ENCODE measurements at regions not wholly inside any gene's neighbourhood (a gene's known extent, or its start where the extent isn't known, plus 50 kb on each side); places are given as distances from the start of the nearest gene placed in this dataset.
A peak's percentile ranks its signal among the peaks of the same experiment; 100 is the strongest.

GRCh38 chr6:112780498-112781096, 433.5 kb downstream of the RFPL4B start:
- no peak overlapping the region for H4K8ac ChIP-seq (ENCODE audit: low read length)
- no peak overlapping the region for H2BK12ac ChIP-seq (ENCODE audit: low read length in 2 of 2)
- no peak overlapping the region for H3K23ac ChIP-seq (ENCODE audit: low read length in 2 of 2)
- H2BK15ac ChIP-seq (ENCODE audit: low read depth, poor library complexity, severe bottlenecking): no peak overlapping the region
- H3K27ac ChIP-seq (ENCODE audit: low read length, poor library complexity, severe bottlenecking): no peak overlapping the region
- no peak overlapping the region for H4K91ac ChIP-seq (ENCODE audit: low read length)
- no peak overlapping the region for H2BK120ac ChIP-seq (ENCODE audit: low read depth, low read length)
- H2AFZ ChIP-seq (ENCODE audit: low read depth, low read length): no peak overlapping the region
- H3K9ac ChIP-seq (ENCODE audit: low read length): peak overlapping the region; percentile 34
- H2BK5ac ChIP-seq (ENCODE audit: low read depth, low read length, poor library complexity, severe bottlenecking): no peak overlapping the region
- no peaks in the 10 kb centered on the region for H3K9me3 ChIP-seq (ENCODE audit: control insufficient read depth, low read length)
- no peaks in the 10 kb centered on the region for H3K36me3 ChIP-seq (ENCODE audit: control insufficient read depth in 1 of 2, insufficient read depth in 2 of 2, low read depth in 1 of 2, low read length in 2 of 2)
- H3K79me1 ChIP-seq (replicated peaks; ENCODE audit: low read length, poor library complexity, severe bottlenecking): no peaks in the 10 kb centered on the region
- no peaks in the 10 kb centered on the region for H3K27me3 ChIP-seq (ENCODE audit: control insufficient read depth in 1 of 2, insufficient read depth in 1 of 2, low read length in 2 of 2)
- no peak overlapping the region for H3K14ac ChIP-seq (ENCODE audit: low read length in 2 of 2)
- 4% methylated on average over 6 of the region's 9 CpGs for WGBS
- H3K18ac ChIP-seq (ENCODE audit: low read depth in 1 of 2, low read length in 2 of 2): no peak overlapping the region
- H3K4ac ChIP-seq (ENCODE audit: low read depth in 1 of 2, low read length in 2 of 2): no peak overlapping the region
- H3K4me2 ChIP-seq (ENCODE audit: low read length, poor library complexity, severe bottlenecking): no peak overlapping the region
- no peaks in the 10 kb centered on the region for H3K4me1 ChIP-seq (ENCODE audit: control insufficient read depth, insufficient read depth, low read depth, low read length)
- peak; percentile 84 for DNase-seq
- H2AK5ac ChIP-seq (ENCODE audit: low read length, severe bottlenecking): no peak overlapping the region
- H3K4me3 ChIP-seq (ENCODE audit: insufficient read depth in 1 of 2, low read depth in 1 of 2, low read length in 2 of 2): no peak overlapping the region

GRCh38 chr6:112781241-112781640, 434.1 kb downstream of the RFPL4B start:
- no peak overlapping the region for H2AK5ac ChIP-seq (ENCODE audit: low read length, severe bottlenecking)
- H3K18ac ChIP-seq (ENCODE audit: low read depth in 1 of 2, low read length in 2 of 2): no peak overlapping the region
- H3K4me3 ChIP-seq (ENCODE audit: insufficient read depth in 1 of 2, low read depth in 1 of 2, low read length in 2 of 2): no peak overlapping the region
- no peaks in the 10 kb centered on the region for H3K4me1 ChIP-seq (ENCODE audit: control insufficient read depth, insufficient read depth, low read depth, low read length)
- H2AFZ ChIP-seq (ENCODE audit: low read depth, low read length): no peak overlapping the region
- H3K4ac ChIP-seq (ENCODE audit: low read depth in 1 of 2, low read length in 2 of 2): no peak overlapping the region
- no peak overlapping the region for H4K8ac ChIP-seq (ENCODE audit: low read length)
- no peak overlapping the region for H2BK12ac ChIP-seq (ENCODE audit: low read length in 2 of 2)
- no peak overlapping the region for H4K91ac ChIP-seq (ENCODE audit: low read length)
- H3K36me3 ChIP-seq (ENCODE audit: control insufficient read depth in 1 of 2, insufficient read depth in 2 of 2, low read depth in 1 of 2, low read length in 2 of 2): no peaks in the 10 kb centered on the region
- H3K4me2 ChIP-seq (ENCODE audit: low read length, poor library complexity, severe bottlenecking): no peak overlapping the region
- no peak overlapping the region for H3K14ac ChIP-seq (ENCODE audit: low read length in 2 of 2)
- no peaks in the 10 kb centered on the region for H3K9me3 ChIP-seq (ENCODE audit: control insufficient read depth, low read length)
- H2BK15ac ChIP-seq (ENCODE audit: low read depth, poor library complexity, severe bottlenecking): no peak overlapping the region
- no peaks in the 10 kb centered on the region for H3K27me3 ChIP-seq (ENCODE audit: control insufficient read depth in 1 of 2, insufficient read depth in 1 of 2, low read length in 2 of 2)
- no peak overlapping the region for H3K9ac ChIP-seq (ENCODE audit: low read length)
- H3K27ac ChIP-seq (ENCODE audit: low read length, poor library complexity, severe bottlenecking): no peak overlapping the region
- 0% methylated on average over 1 of the region's 2 CpGs for WGBS
- DNase-seq: peak; percentile 55
- no peak overlapping the region for H3K23ac ChIP-seq (ENCODE audit: low read length in 2 of 2)
- no peak overlapping the region for H2BK5ac ChIP-seq (ENCODE audit: low read depth, low read length, poor library complexity, severe bottlenecking)
- H2BK120ac ChIP-seq (ENCODE audit: low read depth, low read length): no peak overlapping the region
- no peaks in the 10 kb centered on the region for H3K79me1 ChIP-seq (replicated peaks; ENCODE audit: low read length, poor library complexity, severe bottlenecking)

- no CpG with 5 or more reads among the region's 2 CpGs for WGBS
- no peaks in the 10 kb centered on the region for H3K79me1 ChIP-seq (replicated peaks; ENCODE audit: low read length, poor library complexity, severe bottlenecking)
- H3K4me2 ChIP-seq (ENCODE audit: low read length, poor library complexity, severe bottlenecking): no peak overlapping the region
These were observed 438.3 kb downstream of the RFPL4B start for GRCh38 chr6:112785408-112785807.

GRCh38 chr6:112786801-112787200, 439.7 kb downstream of the RFPL4B start:
- Histone ChIP-seq H3K4me3 (ENCODE audit: insufficient read depth in 1 of 2, low read depth in 1 of 2, low read length in 2 of 2) (no peak overlapping the region), H2AFZ (ENCODE audit: low read depth, low read length) (no peak overlapping the region), H2BK12ac (ENCODE audit: low read length in 2 of 2) (no peak overlapping the region), H3K27me3 (ENCODE audit: control insufficient read depth in 1 of 2, insufficient read depth in 1 of 2, low read length in 2 of 2) (no peaks in the 10 kb centered on the region), H3K36me3 (ENCODE audit: control insufficient read depth in 1 of 2, insufficient read depth in 2 of 2, low read depth in 1 of 2, low read length in 2 of 2) (no peaks in the 10 kb centered on the region), H3K4me2 (ENCODE audit: low read length, poor library complexity, severe bottlenecking) (no peak overlapping the region), H3K27ac (ENCODE audit: low read length, poor library complexity, severe bottlenecking) (no peak overlapping the region), H3K18ac (ENCODE audit: low read depth in 1 of 2, low read length in 2 of 2) (no peak overlapping the region), H3K4ac (ENCODE audit: low read depth in 1 of 2, low read length in 2 of 2) (no peak overlapping the region), H3K23ac (ENCODE audit: low read length in 2 of 2) (no peak overlapping the region), H4K91ac (ENCODE audit: low read length) (no peak overlapping the region), H2BK120ac (ENCODE audit: low read depth, low read length) (no peak overlapping the region), H3K14ac (ENCODE audit: low read length in 2 of 2) (no peak overlapping the region), H3K9me3 (ENCODE audit: control insufficient read depth, low read length) (no peaks in the 10 kb centered on the region), H2AK5ac (ENCODE audit: low read length, severe bottlenecking) (no peak overlapping the region), H3K9ac (ENCODE audit: low read length) (no peak overlapping the region), H2BK5ac (ENCODE audit: low read depth, low read length, poor library complexity, severe bottlenecking) (no peak overlapping the region), H3K4me1 (ENCODE audit: control insufficient read depth, insufficient read depth, low read depth, low read length) (no peaks in the 10 kb centered on the region), H2BK15ac (ENCODE audit: low read depth, poor library complexity, severe bottlenecking) (no peak overlapping the region), H4K8ac (ENCODE audit: low read length) (no peak overlapping the region), H3K79me1 (replicated peaks; ENCODE audit: low read length, poor library complexity, severe bottlenecking) (no peaks in the 10 kb centered on the region)
- WGBS: no CpG with 5 or more reads among the region's 2 CpGs
- no peak for DNase-seq

More at GRCh38 chr6:112785408-112785807, 438.3 kb downstream of the RFPL4B start:
- Histone ChIP-seq H4K8ac (ENCODE audit: low read length) (no peak overlapping the region), H3K4me3 (ENCODE audit: insufficient read depth in 1 of 2, low read depth in 1 of 2, low read length in 2 of 2) (no peak overlapping the region), H3K23ac (ENCODE audit: low read length in 2 of 2) (no peak overlapping the region), H2BK120ac (ENCODE audit: low read depth, low read length) (no peak overlapping the region), H3K18ac (ENCODE audit: low read depth in 1 of 2, low read length in 2 of 2) (no peak overlapping the region), H3K4ac (ENCODE audit: low read depth in 1 of 2, low read length in 2 of 2) (no peak overlapping the region), H3K9me3 (ENCODE audit: control insufficient read depth, low read length) (no peaks in the 10 kb centered on the region), H2AK5ac (ENCODE audit: low read length, severe bottlenecking) (no peak overlapping the region), H3K4me1 (ENCODE audit: control insufficient read depth, insufficient read depth, low read depth, low read length) (no peaks in the 10 kb centered on the region), H3K27me3 (ENCODE audit: control insufficient read depth in 1 of 2, insufficient read depth in 1 of 2, low read length in 2 of 2) (no peaks in the 10 kb centered on the region), H3K14ac (ENCODE audit: low read length in 2 of 2) (no peak overlapping the region), H2BK12ac (ENCODE audit: low read length in 2 of 2) (no peak overlapping the region), H2BK15ac (ENCODE audit: low read depth, poor library complexity, severe bottlenecking) (no peak overlapping the region), H2BK5ac (ENCODE audit: low read depth, low read length, poor library complexity, severe bottlenecking) (no peak overlapping the region), H2AFZ (ENCODE audit: low read depth, low read length) (no peak overlapping the region), H3K9ac (ENCODE audit: low read length) (no peak overlapping the region), H4K91ac (ENCODE audit: low read length) (no peak overlapping the region), H3K36me3 (ENCODE audit: control insufficient read depth in 1 of 2, insufficient read depth in 2 of 2, low read depth in 1 of 2, low read length in 2 of 2) (no peaks in the 10 kb centered on the region), H3K27ac (ENCODE audit: low read length, poor library complexity, severe bottlenecking) (no peak overlapping the region)
- DNase-seq: no peak

Data from mesenchymal stem cell (in vitro differentiated cells and primary cell).